ENCODE measurements at regions not wholly inside any gene's neighbourhood (a gene's known extent, or its start where the extent isn't known, plus 50 kb on each side); places are given as distances from the start of the nearest gene placed in this dataset.

DNA sequence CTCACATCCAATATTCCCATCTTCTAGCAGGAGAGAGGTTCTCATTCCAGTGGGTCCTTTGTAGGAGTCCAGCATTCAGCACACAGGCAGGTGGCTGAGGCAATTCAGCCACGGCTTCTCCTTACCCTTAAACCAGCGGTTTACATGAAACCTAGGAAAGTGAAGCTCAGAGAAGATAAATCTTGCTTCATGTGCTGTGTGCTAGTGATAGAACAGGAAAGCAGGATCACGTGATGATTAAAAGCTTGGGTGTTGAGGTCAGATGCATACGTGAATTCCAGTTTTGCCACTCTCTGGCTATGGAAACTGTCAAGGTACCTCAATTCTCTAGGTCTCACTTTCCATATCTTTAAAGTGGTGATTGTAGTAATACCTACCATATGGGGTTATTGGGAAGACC is 331.6 kb downstream of the INSC start:
- TF ChIP-seq, protein P1, sequence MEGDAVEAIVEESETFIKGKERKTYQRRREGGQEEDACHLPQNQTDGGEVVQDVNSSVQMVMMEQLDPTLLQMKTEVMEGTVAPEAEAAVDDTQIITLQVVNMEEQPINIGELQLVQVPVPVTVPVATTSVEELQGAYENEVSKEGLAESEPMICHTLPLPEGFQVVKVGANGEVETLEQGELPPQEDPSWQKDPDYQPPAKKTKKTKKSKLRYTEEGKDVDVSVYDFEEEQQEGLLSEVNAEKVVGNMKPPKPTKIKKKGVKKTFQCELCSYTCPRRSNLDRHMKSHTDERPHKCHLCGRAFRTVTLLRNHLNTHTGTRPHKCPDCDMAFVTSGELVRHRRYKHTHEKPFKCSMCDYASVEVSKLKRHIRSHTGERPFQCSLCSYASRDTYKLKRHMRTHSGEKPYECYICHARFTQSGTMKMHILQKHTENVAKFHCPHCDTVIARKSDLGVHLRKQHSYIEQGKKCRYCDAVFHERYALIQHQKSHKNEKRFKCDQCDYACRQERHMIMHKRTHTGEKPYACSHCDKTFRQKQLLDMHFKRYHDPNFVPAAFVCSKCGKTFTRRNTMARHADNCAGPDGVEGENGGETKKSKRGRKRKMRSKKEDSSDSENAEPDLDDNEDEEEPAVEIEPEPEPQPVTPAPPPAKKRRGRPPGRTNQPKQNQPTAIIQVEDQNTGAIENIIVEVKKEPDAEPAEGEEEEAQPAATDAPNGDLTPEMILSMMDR (IDR thresholded peaks at IDR 0.05): no peak
- TF ChIP-seq POLR2AphosphoS5 (IDR thresholded peaks at IDR 0.05): no peak
- TF ChIP-seq POLR2A (IDR thresholded peaks at IDR 0.05): no peak
